ENCODE measurements at regions not wholly inside any gene's neighbourhood (a gene's known extent, or its start where the extent isn't known, plus 50 kb on each side); places are given as distances from the start of the nearest gene placed in this dataset.

GRCh38 chr20:10946124-10946880, 272.5 kb upstream of the JAG1 start (continued):
- TF ChIP-seq E2F6 (IDR thresholded peaks at IDR 0.05) (no peak), HDAC6 (IDR thresholded peaks at IDR 0.05; ENCODE audit: low read depth, low read length) (no peak), KDM4A (IDR thresholded peaks at IDR 0.05; ENCODE audit: low read depth, low read length, severe bottlenecking) (no peak)

Measured in H1 (cell line).